ENCODE measurements at regions not wholly inside any gene's neighbourhood (a gene's known extent, or its start where the extent isn't known, plus 50 kb on each side); places are given as distances from the start of the nearest gene placed in this dataset.

DNA sequence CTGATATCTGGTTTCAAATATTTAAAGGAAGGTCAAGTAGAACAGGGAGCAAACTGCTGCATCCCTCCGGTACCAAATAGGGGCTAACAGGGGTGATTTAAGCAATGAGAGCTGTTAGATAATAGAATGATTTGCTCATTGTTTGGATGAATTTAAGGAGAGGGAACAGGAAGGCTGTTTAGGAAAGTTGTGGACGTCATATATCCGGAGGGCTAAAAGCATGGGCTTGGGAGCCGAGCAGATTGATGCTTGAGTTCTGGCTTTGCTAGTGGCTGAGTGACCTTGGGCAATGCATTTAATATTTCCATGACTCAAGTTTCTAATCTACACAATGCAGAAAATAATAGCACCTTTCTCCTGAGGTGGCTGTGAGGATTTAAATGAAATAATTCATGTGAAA lies 85.4 kb upstream of the RPS23 start:
- H3K27ac ChIP-seq (ENCODE audit: extremely low read length, insufficient read depth, low read length) = no peak overlapping the region

GRCh38 chr5:82362636-82363035 lies 84.5 kb upstream of the RPS23 start:
- Histone ChIP-seq H3K9ac (ENCODE audit: insufficient read depth, low read depth, low read length) (no peak overlapping the region), H3K79me2 (ENCODE audit: insufficient read depth, low read length) (no peaks in the 10 kb centered on the region), H3K36me3 (replicated peaks in 1 of 2; ENCODE audit: control insufficient read depth in 1 of 2, insufficient read depth in 2 of 2, low read length in 2 of 2) (no peaks in the 10 kb centered on the region), H3K27me3 (ENCODE audit: control insufficient read depth in 1 of 2, insufficient read depth in 2 of 2, low read length in 2 of 2) (no peaks in the 10 kb centered on the region), H3K4me2 (ENCODE audit: low read depth, low read length) (no peak overlapping the region), H4K20me1 (ENCODE audit: insufficient read depth, low read length) (no peaks in the 10 kb centered on the region), H3K27ac (ENCODE audit: extremely low read length, insufficient read depth, low read length) (no peak overlapping the region), H2AFZ (ENCODE audit: low read length) (no peak overlapping the region), H3K9me3 (ENCODE audit: low read length) (no peaks in the 10 kb centered on the region), H3K4me3 (replicated peaks in 1 of 3; ENCODE audit: insufficient read depth in 1 of 3, low read depth in 2 of 3, low read length in 3 of 3) (no peak overlapping the region), H3K4me1 (ENCODE audit: insufficient read depth, low read length) (peaks cover 79% of the 10 kb centered on the region)
- intact Hi-C loops (cut with micrococcal nuclease; ENCODE audit: unreplicated experiment) = loop anchor here (10.0 kb wide), 1 partner anchor 112 kb away; no protein-coding TSS in a partner anchor
- ChIA-PET CTCF (ENCODE audit: low intra/inter-chr PET ratio, low total read pairs) (no interaction called here), POLR2A (no interaction called here)
- BruUV-seq (replicated peaks) = no TSS peak
- FAIRE-seq (no peak), ATAC-seq (no peak), DNase-seq (ENCODE audit: low spot score) (no peak)
- in situ Hi-C loops (cut with HindIII; ENCODE audit: extremely low pct_ligation_motif_present, low pct_unique_long_range_greater_than_20kb) = loop anchor here (25.0 kb wide), 2 partner anchors 275 to 725 kb away; partner anchors contain the start of genes TMEM167A and XRCC4
- TF ChIP-seq KDM6A (CRISPR knock-in tag; IDR thresholded peaks at IDR 0.05; ENCODE audit: low read depth) (no peak), ZFP36L1 (CRISPR knock-in tag; IDR thresholded peaks at IDR 0.05) (no peak), NBN (conservative IDR thresholded peaks at IDR 0.05) (no peak), FOSL1 (CRISPR knock-in tag; IDR thresholded peaks at IDR 0.05; ENCODE audit: borderline replicate concordance) (no peak), ZNF292 (CRISPR knock-in tag; IDR thresholded peaks at IDR 0.05; ENCODE audit: borderline replicate concordance, low read depth) (no peak), MAFF (IDR thresholded peaks at IDR 0.05; ENCODE audit: low read depth, low read length) (no peak), HOXA3 (CRISPR knock-in tag; IDR thresholded peaks at IDR 0.05) (no peak), NFIC (IDR thresholded peaks at IDR 0.05; ENCODE audit: low read length) (no peak), SMAD1 (CRISPR knock-in tag; IDR thresholded peaks at IDR 0.05; ENCODE audit: borderline replicate concordance, low read depth) (no peak), ZNF10 (CRISPR knock-in tag; IDR thresholded peaks at IDR 0.05; ENCODE audit: borderline replicate concordance, low read depth) (no peak), ZNF468 (CRISPR knock-in tag; IDR thresholded peaks at IDR 0.05) (no peak), SNAI1 (CRISPR knock-in tag; IDR thresholded peaks at IDR 0.05; ENCODE audit: borderline replicate concordance) (no peak), MED8 (CRISPR knock-in tag; IDR thresholded peaks at IDR 0.05; ENCODE audit: insufficient replicate concordance) (no peak), ZMYM4 (CRISPR knock-in tag; IDR thresholded peaks at IDR 0.05) (no peak), PRPF4 (IDR thresholded peaks at IDR 0.05; ENCODE audit: low read depth, low read length, poor library complexity, severe bottlenecking) (no peak), XBP1 (CRISPR knock-in tag; IDR thresholded peaks at IDR 0.05) (no peak), ATRX (CRISPR knock-in tag; IDR thresholded peaks at IDR 0.05; ENCODE audit: borderline replicate concordance) (no peak), SOX13 (IDR thresholded peaks at IDR 0.05) (no peak), SOX13 (CRISPR knock-in tag; conservative IDR thresholded peaks at IDR 0.05 in 1 of 2, IDR thresholded peaks at IDR 0.05 in 1 of 2) (no peak)
- WGBS (ENCODE audit: low lambda C conversion rate) = 67% methylated on average over 6 of the region's 6 CpGs

More for the DNA sequence above, 85.4 kb upstream of the RPS23 start:
- in situ Hi-C loops (cut with HindIII; ENCODE audit: extremely low pct_ligation_motif_present, low pct_unique_long_range_greater_than_20kb) (loop anchor here (25.0 kb wide), 2 partner anchors 274 to 724 kb away; partner anchors contain the start of genes TMEM167A and XRCC4), intact Hi-C loops (cut with micrococcal nuclease; ENCODE audit: unreplicated experiment) (loop anchor here (10.0 kb wide), 1 partner anchor 111 kb away; no protein-coding TSS in a partner anchor)
- ChIA-PET CTCF (ENCODE audit: low intra/inter-chr PET ratio, low total read pairs) (no interaction called here), POLR2A (no interaction called here)
- WGBS (ENCODE audit: low lambda C conversion rate) = 94% methylated on average over 4 of the region's 4 CpGs
- no TSS peak for BruUV-seq (replicated peaks)
- TF ChIP-seq CEBPB (IDR thresholded peaks at IDR 0.05; ENCODE audit: borderline replicate concordance, low read depth, low read length) (no peak), RARA (CRISPR knock-in tag; IDR thresholded peaks at IDR 0.05) (no peak), ZNF75D (CRISPR knock-in tag; IDR thresholded peaks at IDR 0.05; ENCODE audit: borderline replicate concordance) (no peak), FOXO1 (CRISPR knock-in tag; IDR thresholded peaks at IDR 0.05) (no peak)
- DNase-seq (ENCODE audit: low spot score) = no peak
- no peak overlapping the region for H3K9ac ChIP-seq (ENCODE audit: insufficient read depth, low read depth, low read length)
- no peak overlapping the region for H2AFZ ChIP-seq (ENCODE audit: low read length)
- no peaks in the 10 kb centered on the region for H4K20me1 ChIP-seq (ENCODE audit: insufficient read depth, low read length)
- no peaks in the 10 kb centered on the region for H3K79me2 ChIP-seq (ENCODE audit: insufficient read depth, low read length)
- no peaks in the 10 kb centered on the region for H3K27me3 ChIP-seq (ENCODE audit: control insufficient read depth in 1 of 2, insufficient read depth in 2 of 2, low read length in 2 of 2)
- H3K36me3 ChIP-seq (replicated peaks in 1 of 2; ENCODE audit: control insufficient read depth in 1 of 2, insufficient read depth in 2 of 2, low read length in 2 of 2) = no peaks in the 10 kb centered on the region
- no peaks in the 10 kb centered on the region for H3K9me3 ChIP-seq (ENCODE audit: low read length)
- no peak overlapping the region for H3K4me2 ChIP-seq (ENCODE audit: low read depth, low read length)
- ATAC-seq = no peak
- H3K4me1 ChIP-seq (ENCODE audit: insufficient read depth, low read length) = peaks cover 70% of the 10 kb centered on the region
- H3K4me3 ChIP-seq (replicated peaks in 1 of 3; ENCODE audit: insufficient read depth in 1 of 3, low read depth in 2 of 3, low read length in 3 of 3) = no peak overlapping the region
- no peak for FAIRE-seq

All from HepG2 (cell line).